Adrenal gland (tissue), 5 donors: ENCODE measurements at regions not wholly inside any gene's neighbourhood (a gene's known extent, or its start where the extent isn't known, plus 50 kb on each side); places are given as distances from the start of the nearest gene placed in this dataset.

Source experiments
- POLR2A ChIP-seq, 2 donors: fragments of 450-650 bp; IDR thresholded peaks; one replicate each; pipeline ENCODE4 v1.6.1; 2017; ENCODE audit warnings: antibody characterized with exemption in 2 of 2, mild to moderate bottlenecking in 2 of 2, moderate library complexity in 1 of 2
- TF ChIP-seq, protein P1 (sequence below), 6 experiments: fragments of 450-650 bp in 4 of 6; fragments of 200-600 bp in 2 of 6; sonication (generic) in 1 of 6; IDR thresholded peaks; 1 replicate in 5 of 6; 2 replicates in 1 of 6; pipeline versions ENCODE4 v1.5.1 to v1.8.0; 2016 to 2021; ENCODE audit warnings: antibody characterized with exemption in 6 of 6, mild to moderate bottlenecking in 2 of 6, moderate library complexity in 1 of 6
- donor health status: DM: no; HTN: no; CAD: no.

- TF ChIP-seq, protein P1, sequence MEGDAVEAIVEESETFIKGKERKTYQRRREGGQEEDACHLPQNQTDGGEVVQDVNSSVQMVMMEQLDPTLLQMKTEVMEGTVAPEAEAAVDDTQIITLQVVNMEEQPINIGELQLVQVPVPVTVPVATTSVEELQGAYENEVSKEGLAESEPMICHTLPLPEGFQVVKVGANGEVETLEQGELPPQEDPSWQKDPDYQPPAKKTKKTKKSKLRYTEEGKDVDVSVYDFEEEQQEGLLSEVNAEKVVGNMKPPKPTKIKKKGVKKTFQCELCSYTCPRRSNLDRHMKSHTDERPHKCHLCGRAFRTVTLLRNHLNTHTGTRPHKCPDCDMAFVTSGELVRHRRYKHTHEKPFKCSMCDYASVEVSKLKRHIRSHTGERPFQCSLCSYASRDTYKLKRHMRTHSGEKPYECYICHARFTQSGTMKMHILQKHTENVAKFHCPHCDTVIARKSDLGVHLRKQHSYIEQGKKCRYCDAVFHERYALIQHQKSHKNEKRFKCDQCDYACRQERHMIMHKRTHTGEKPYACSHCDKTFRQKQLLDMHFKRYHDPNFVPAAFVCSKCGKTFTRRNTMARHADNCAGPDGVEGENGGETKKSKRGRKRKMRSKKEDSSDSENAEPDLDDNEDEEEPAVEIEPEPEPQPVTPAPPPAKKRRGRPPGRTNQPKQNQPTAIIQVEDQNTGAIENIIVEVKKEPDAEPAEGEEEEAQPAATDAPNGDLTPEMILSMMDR (IDR thresholded peaks at IDR 0.05), result no peak
- TF ChIP-seq POLR2A (IDR thresholded peaks at IDR 0.05), result no peak
These were observed 56.8 kb upstream of the ARL4D start for GRCh38 chr17:43341715-43342588.
